NCI-H1694 treated with DMSO at 0.1 percent for 48 hours (cell line): ENCODE measurements at regions not wholly inside any gene's neighbourhood (a gene's known extent, or its start where the extent isn't known, plus 50 kb on each side); places are given as distances from the start of the nearest gene placed in this dataset.

Source experiments
- DNase-seq: peaks from one replicate; lab custom pipeline; 2025; lab: John Stamatoyannopoulos, UW

DNA sequence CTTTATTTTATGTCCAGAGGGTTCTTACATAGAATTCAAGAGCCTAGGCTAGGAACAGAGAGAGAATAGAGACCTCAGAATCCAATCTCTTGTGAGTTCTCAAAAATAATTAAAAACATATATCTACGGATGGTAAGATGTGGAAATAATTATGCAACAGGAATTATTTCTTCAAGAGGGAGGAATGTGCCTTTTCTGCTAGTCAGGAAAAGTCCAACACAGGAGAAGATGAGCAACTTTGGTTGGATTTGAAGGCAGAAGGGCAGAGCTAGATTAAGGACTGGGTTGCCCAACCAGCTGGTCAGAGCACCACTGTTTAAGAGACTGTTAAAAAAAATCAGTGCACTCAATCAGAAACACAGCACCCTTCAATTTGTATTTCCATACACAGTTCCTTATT is 365.5 kb downstream of the ETNK1 start:
- no peak for DNase-seq

GRCh38 chr12:22991250-22991844 is 366.4 kb downstream of the ETNK1 start:
- DNase-seq = no peak

- peak; percentile 66 for DNase-seq
Observed at GRCh38 chr12:22993609-22994315, 368.8 kb downstream of the ETNK1 start.

GRCh38 chr12:22994316-22994675 is 369.3 kb downstream of the ETNK1 start:
- DNase-seq = peak; percentile 51

DNA sequence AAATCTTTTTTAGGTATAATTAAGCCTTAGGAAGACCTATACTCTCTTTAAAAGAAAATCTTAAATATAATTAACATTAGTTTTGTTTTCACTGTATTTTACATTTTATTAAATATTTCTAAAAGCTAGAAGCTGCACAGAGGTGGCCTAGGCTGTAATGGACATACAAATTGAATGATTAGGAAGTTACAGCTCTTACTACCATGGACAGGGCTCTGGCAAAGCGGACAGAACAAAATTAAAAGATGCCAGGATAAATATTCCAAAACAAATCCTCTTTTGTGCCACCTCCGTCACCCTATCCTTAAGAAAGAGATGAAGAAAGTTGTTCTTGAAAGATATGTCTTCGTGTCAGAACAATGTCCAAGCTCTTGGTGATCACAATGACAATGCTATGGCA is 376.5 kb downstream of the ETNK1 start:
- no peak for DNase-seq

DNA sequence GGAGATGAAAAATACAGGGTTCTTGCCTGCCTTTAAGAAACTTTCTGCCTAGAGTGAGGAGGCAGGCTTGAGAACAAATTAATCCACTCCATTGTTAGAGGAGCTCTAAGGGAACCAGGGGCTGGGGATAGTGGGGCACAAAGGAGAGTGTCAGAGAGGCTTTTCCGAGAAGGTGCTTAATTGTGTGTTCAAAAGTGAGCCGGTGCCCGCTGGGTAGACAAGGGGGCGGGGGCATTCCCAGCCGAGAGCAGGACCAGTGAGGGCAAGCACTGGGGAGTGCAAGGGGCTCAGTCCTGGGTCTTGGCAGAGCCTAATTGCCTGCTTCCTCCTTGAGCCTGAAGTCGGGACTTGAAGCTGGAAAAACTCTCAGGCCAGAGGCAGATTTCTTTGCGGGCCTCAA is 377.4 kb downstream of the ETNK1 start:
- no peak for DNase-seq

DNA sequence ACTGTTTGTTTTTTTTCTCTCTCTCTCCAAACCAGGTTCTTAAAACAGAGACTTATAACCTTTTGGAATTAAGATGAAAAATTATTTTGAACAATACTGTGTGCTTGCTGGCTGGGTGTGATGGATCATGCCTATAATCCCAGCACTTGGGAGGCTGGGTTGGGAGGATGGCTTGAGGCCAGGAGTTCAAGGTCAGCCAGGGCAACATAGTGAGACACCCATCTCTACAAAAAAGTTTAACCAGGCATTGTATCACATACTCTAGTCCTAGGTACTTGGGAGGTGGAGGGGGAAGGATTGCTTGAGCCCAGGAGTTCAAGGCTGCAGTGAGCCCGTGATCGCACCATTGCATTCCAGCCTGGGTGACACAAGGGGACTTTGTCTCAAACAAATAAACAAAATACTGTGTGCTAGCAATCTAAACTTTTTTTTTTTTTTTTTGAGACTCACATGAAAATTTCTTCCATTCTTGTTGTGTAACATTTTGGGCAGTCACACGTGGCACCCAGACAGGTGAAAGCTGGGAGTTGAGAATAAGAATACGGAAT is 379.6 kb downstream of the ETNK1 start:
- no peak for DNase-seq

GRCh38 chr12:23005387-23005786 is 380.4 kb downstream of the ETNK1 start:
- no peak for DNase-seq

- DNase-seq = no peak
Observed at GRCh38 chr12:23006413-23006812, 381.4 kb downstream of the ETNK1 start.

GRCh38 chr12:23008623-23009022 is 383.7 kb downstream of the ETNK1 start:
- no peak for DNase-seq

DNA sequence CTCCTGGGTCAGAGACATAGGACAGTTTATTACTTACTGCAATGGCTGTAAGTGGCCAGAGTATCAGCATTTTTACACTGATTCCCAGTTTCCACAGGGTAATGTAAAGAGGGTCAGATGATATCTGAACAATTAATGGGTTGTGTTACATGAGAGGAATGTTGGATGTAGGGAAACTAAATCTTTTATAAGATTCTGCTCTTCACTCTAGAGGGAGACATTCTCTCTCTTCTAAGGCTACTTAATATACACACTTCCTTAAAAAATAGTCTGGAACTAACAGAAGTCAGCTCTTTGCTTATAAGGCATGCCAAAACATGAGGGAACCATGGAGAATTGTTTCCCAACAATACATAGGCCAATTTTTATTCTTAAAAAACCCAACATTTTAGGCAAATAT is 389.8 kb downstream of the ETNK1 start:
- DNase-seq = no peak

- no peak for DNase-seq
Observed at GRCh38 chr12:23025372-23026016, 400.5 kb downstream of the ETNK1 start.

DNA sequence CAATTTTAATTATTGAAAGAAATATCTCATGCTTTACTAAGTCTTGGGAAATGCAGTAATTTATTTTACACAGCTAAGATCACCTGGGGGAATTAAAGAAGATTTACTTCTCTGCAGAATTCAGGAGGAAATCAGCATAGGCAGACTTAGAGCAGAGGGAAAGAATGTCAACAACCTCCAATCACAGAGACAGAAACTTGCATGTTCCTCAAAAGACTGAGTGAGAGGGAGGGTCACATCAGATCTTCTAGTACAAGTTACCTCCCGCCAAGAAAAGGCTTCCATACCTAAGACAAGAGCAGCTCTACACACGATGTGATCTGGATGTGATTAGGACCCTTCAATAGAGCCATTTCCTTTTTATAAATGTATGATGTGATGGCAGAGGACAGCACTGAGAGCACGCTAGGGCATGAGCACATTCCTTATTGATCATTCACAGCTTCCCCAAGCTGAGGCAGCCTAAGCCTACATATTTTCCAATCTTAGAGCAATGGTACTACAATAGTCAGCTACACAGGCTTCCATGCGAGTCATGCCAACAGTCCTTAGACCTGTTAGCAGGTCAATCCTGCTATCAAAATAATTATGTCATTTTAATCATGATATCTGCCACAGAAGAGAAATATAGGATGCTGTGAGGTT is 403.3 kb downstream of the ETNK1 start:
- no peak for DNase-seq

- no peak for DNase-seq
Observed at GRCh38 chr12:23029185-23029584, 404.2 kb downstream of the ETNK1 start.

GRCh38 chr12:23039834-23040233 is 414.9 kb downstream of the ETNK1 start:
- DNase-seq = no peak

DNA sequence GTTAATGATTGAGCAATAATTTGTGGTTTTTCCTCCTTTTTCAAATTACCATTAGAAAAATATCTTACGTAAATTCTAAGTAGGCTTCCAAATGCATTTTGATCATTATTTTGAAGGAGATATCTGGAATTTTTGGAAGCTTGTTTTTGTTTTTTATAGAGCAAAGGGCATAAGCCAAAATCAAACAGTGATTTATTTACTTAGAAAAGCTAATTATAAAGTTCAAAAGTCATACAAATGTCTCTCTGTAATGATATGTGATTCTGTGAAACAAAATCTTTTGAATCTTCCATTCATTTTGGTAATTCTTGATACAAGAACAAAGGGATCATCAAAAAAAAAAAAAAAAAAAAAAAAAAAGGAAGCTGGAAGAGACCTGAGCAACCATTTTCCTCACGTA is 416.8 kb downstream of the ETNK1 start:
- no peak for DNase-seq

DNA sequence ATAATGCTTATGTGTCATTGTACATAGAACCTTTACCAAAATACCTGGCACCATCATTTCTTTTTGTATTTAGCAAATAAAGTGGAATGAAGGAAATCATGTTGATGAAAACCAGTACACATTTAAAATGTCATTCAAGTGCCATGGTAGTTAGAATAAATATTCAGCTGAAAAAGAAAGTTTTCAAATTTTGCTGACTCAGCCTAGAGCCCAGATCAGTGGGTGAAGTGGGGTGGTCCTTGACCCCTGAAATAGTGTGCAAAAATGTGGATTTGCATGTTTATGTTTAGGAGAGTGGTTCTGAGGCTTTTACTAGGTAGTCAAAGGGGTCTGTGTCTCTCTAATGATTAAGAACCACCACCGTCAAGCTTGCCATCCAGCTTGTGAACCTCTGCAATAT is 418.7 kb downstream of the ETNK1 start:
- DNase-seq = no peak

DNA sequence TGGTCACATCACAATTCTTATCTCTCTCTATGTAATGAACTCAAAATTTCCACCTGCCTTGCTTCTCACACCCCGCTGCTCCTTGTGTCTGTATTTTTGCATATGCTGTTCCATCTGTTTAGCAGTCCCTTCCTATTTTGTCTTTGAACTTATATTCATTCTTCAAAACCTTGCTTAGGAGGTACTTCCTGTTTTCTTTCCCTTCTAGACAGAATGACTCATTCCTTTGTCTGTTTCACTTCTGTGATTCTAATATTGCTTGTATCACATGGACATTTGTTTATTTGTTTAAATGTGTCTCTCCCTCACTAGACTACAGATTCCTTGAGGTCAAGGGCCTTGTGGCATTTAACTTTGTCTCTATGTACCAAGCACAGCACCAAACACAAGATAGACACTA is 424.2 kb downstream of the ETNK1 start:
- DNase-seq = no peak

DNA sequence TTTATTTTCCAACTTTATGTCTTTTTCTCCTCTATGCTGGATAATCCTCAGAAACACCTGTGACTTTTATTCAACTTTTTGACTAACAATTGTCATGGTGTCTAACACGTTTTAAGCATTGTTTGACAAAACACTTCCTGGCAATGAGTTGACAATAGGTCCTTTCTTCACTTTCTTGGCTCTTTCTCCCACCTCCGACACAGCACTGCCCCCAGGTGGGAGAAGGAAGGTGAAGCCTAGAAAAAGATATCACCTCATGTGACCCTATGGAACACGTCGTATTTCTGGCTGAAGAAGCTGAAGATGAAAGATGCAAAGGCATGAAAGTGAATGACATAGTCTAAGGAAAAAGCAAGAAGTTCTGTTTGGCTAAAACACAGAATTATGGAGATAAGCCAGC is 430.0 kb downstream of the ETNK1 start:
- DNase-seq = no peak

DNA sequence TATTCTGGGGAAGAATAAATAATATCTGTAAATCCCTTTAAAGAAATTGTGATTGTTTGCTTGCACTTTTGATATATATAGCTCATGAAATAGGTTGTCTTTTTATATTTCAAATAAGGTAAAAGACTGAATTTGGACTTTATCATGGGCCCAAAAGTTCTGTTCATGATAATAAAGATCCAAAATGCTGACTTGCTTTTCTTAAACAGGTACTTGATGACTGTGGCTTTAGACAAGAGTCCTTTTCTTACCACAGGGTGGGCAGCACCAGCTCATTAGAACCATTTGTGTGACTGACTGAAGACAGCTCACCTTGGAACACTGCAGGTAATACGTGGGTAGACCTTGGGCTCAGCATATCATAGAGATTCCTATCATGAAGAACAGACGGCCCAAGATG is 432.6 kb downstream of the ETNK1 start:
- no peak for DNase-seq

- DNase-seq = no peak
Observed at GRCh38 chr12:23060161-23060560, 435.2 kb downstream of the ETNK1 start.

DNA sequence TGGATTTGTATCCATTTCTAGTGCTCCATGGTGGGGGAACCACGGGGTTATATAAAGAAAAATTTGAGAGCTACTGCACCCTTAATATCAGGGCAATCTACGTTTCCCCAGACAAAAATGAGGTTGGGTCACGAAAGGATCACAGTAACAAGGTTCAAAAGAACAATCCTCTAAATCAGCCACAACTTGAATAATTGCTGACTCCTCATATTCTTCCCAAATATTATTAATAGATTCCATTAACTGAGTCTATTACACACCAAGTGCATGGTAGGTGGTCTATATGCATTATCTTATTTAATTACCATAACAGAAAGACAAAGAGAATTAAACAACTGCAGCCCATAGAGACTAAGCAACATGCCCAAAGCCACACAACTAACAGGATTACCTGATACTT is 438.2 kb downstream of the ETNK1 start:
- DNase-seq = no peak

GRCh38 chr12:23066095-23066494 is 441.1 kb downstream of the ETNK1 start:
- no peak for DNase-seq
